IMR-90 (cell line): ENCODE measurements at regions not wholly inside any gene's neighbourhood (a gene's known extent, or its start where the extent isn't known, plus 50 kb on each side); places are given as distances from the start of the nearest gene placed in this dataset.

Source experiments
- ATAC-seq: fragments of 200-7000 bp; cut with Tn5 transposase; 2 replicates; pipeline ENCODE4 v1.9.1; 2020; ENCODE audit warnings: low read depth, mild to moderate bottlenecking, moderate library complexity
- BruUV-seq: library from RNA; stranded (reverse); fragments of 400-500 nt; replicated peaks from 2 replicates; lab custom pipeline; 2021; lab: Mats Ljungman, UMichigan
- CTCF ChIA-PET: fragments of 300-600 bp; formaldehyde crosslinking; extraction: SDS; loops from one replicate; lab custom pipeline; 2021; ENCODE audit warnings: antibody characterized with exemption; lab: Yijun Ruan, JAX
- POLR2A ChIA-PET: fragments of 300-600 bp; sonication (Branson Sonifier 250); formaldehyde crosslinking; loops from one replicate; lab custom pipeline; 2022; ENCODE audit warnings: antibody characterized with exemption; ENCODE audit not compliant: unreplicated experiment; lab: Charles Lee
- DNase-seq: peaks from one replicate; pipeline ENCODE4 v3.0.0; 2013
- H2AFZ ChIP-seq: replicated peaks from 2 replicates; pipeline ENCODE3; 2013; ENCODE audit warnings: low read length, mild to moderate bottlenecking; ENCODE audit not compliant: poor library complexity
- H2AK5ac ChIP-seq: 2 replicates; pipeline ENCODE4 v1.6.1; 2013; ENCODE audit warnings: low read depth, low read length, inconsistent platforms
- H2AK9ac ChIP-seq: replicated peaks from 2 replicates; pipeline ENCODE3; 2013; ENCODE audit warnings: mild to moderate bottlenecking, low read depth, low read length, moderate library complexity; ENCODE audit not compliant: poor library complexity
- H2BK120ac ChIP-seq: 2 replicates; pipeline ENCODE4 v1.6.1; 2013; ENCODE audit warnings: low read depth, low read length, inconsistent platforms
- H2BK15ac ChIP-seq: 3 replicates; pipeline ENCODE4 v1.6.1; 2013; ENCODE audit warnings: low read depth, low read length, inconsistent platforms
- H2BK20ac ChIP-seq: 2 replicates; pipeline ENCODE4 v1.6.1; 2013; ENCODE audit warnings: low read depth, mild to moderate bottlenecking, inconsistent platforms, low read length, moderate library complexity
- H2BK5ac ChIP-seq: 2 replicates; pipeline ENCODE4 v1.6.1; 2013; ENCODE audit warnings: mild to moderate bottlenecking, low read depth, low read length, inconsistent platforms; ENCODE audit not compliant: poor library complexity, severe bottlenecking
- H3K14ac ChIP-seq: replicated peaks from 2 replicates; pipeline ENCODE4 v1.6.1; 2013; ENCODE audit warnings: low read depth, low read length, inconsistent platforms
- H3K18ac ChIP-seq: 2 replicates; pipeline ENCODE4 v1.6.1; 2013; ENCODE audit warnings: low read depth, low read length, control low read depth
- H3K23ac ChIP-seq: 2 replicates; pipeline ENCODE4 v1.6.1; 2013; ENCODE audit warnings: low read depth, low read length, inconsistent platforms
- H3K27ac ChIP-seq: 2 replicates; pipeline ENCODE4 v1.5.1; 2013; ENCODE audit warnings: mild to moderate bottlenecking, control low read depth, low read length; ENCODE audit not compliant: insufficient read depth
- H3K27me3 ChIP-seq: 2 replicates; pipeline ENCODE4 v1.6.1; 2013; ENCODE audit warnings: low read length; ENCODE audit not compliant: control insufficient read depth, insufficient read depth
- H3K36me3 ChIP-seq: 2 replicates; pipeline ENCODE4 v1.6.1; 2013; ENCODE audit warnings: low read length, mixed read lengths; ENCODE audit not compliant: control insufficient read depth, insufficient read depth
- H3K4ac ChIP-seq: 2 replicates; pipeline ENCODE4 v1.6.1; 2013; ENCODE audit warnings: low read depth, low read length, inconsistent platforms
- H3K4me1 ChIP-seq: 2 replicates; pipeline ENCODE4 v1.6.1; 2013; ENCODE audit warnings: low read length, mixed read lengths; ENCODE audit not compliant: control insufficient read depth, insufficient read depth
- H3K4me2 ChIP-seq: 2 replicates; pipeline ENCODE4 v1.6.1; 2013; ENCODE audit warnings: low read depth, mild to moderate bottlenecking, control low read depth, low read length, moderate library complexity
- H3K4me3 ChIP-seq: 2 replicates; pipeline ENCODE4 v1.5.1; 2013; ENCODE audit warnings: low read depth, mild to moderate bottlenecking, control low read depth, low read length, moderate library complexity; ENCODE audit not compliant: insufficient read depth
- H3K56ac ChIP-seq: 2 replicates; pipeline ENCODE4 v1.6.1; 2013; ENCODE audit warnings: low read length, inconsistent platforms; ENCODE audit not compliant: insufficient read depth; ENCODE audit errors: extremely low read depth
- H3K79me1 ChIP-seq, 2 experiments: 2 replicates each; pipeline ENCODE4 v1.6.1; 2013; ENCODE audit warnings: low read length in 2 of 2, inconsistent platforms in 1 of 2, low read depth in 1 of 2
- H3K9ac ChIP-seq: 2 replicates; pipeline ENCODE4 v1.6.1; 2013; ENCODE audit warnings: low read depth, low read length, control low read depth
- H3K9me1 ChIP-seq: 2 replicates; pipeline ENCODE4 v1.6.1; 2013; ENCODE audit warnings: low read length, inconsistent platforms; ENCODE audit not compliant: insufficient read depth
- H3K9me3 ChIP-seq: 2 replicates; pipeline ENCODE4 v1.6.1; 2013; ENCODE audit warnings: low read length; ENCODE audit not compliant: control insufficient read depth, insufficient read depth
- H4K20me1 ChIP-seq: 2 replicates; pipeline ENCODE4 v1.6.1; 2013; ENCODE audit warnings: low read length, inconsistent platforms; ENCODE audit not compliant: insufficient read depth
- H4K5ac ChIP-seq: 2 replicates; pipeline ENCODE4 v1.6.1; 2013; ENCODE audit warnings: mild to moderate bottlenecking, low read depth, low read length, control low read depth
- H4K8ac ChIP-seq, 2 experiments: 2 replicates each; pipeline ENCODE4 v1.6.1; 2013; ENCODE audit warnings: low read depth in 2 of 2, low read length in 2 of 2, control low read depth in 1 of 2, inconsistent platforms in 1 of 2
- H4K91ac ChIP-seq: 2 replicates; pipeline ENCODE4 v1.6.1; 2013; ENCODE audit warnings: low read depth, low read length, inconsistent platforms; ENCODE audit not compliant: insufficient read depth
- BHLHE40 ChIP-seq: fragments of 150-350 bp; IDR thresholded peaks from 2 replicates; pipeline ENCODE4 v1.6.1; 2016; ENCODE audit warnings: mild to moderate bottlenecking, low read depth, low read length
- CEBPB ChIP-seq: IDR thresholded peaks from 2 replicates; pipeline ENCODE4 v1.6.1; 2012; ENCODE audit warnings: low read depth, low read length, improper control_type of control experiment
- CHD1 ChIP-seq: IDR thresholded peaks from 2 replicates; pipeline ENCODE4 v1.6.1; 2012; ENCODE audit warnings: low read depth, low read length, improper control_type of control experiment
- CTCF ChIP-seq: conservative IDR thresholded peaks from 2 replicates; pipeline ENCODE4 v1.5.1; 2012; ENCODE audit warnings: mild to moderate bottlenecking, low read depth, low read length, improper control_type of control experiment
- ELK1 ChIP-seq: fragments of 150-350 bp; IDR thresholded peaks from 2 replicates; pipeline ENCODE4 v1.6.1; 2016; ENCODE audit warnings: low read depth, mild to moderate bottlenecking, low read length, moderate library complexity, borderline replicate concordance
- FOS ChIP-seq: fragments of 150-350 bp; IDR thresholded peaks from 2 replicates; pipeline ENCODE4 v1.6.1; 2016; ENCODE audit warnings: low read depth, low read length
- MAZ ChIP-seq: IDR thresholded peaks from 2 replicates; pipeline ENCODE4 v1.6.1; 2012; ENCODE audit warnings: low read depth, mild to moderate bottlenecking, low read length, improper control_type of control experiment, moderate library complexity, borderline replicate concordance
- NFE2L2 ChIP-seq: fragments of 150-350 bp; IDR thresholded peaks from 2 replicates; pipeline ENCODE4 v1.6.1; 2016; ENCODE audit warnings: low read depth, mild to moderate bottlenecking, low read length
- POLR2A ChIP-seq: IDR thresholded peaks from 2 replicates; pipeline ENCODE4 v1.6.1; 2012; ENCODE audit warnings: mild to moderate bottlenecking, low read depth, low read length
- RCOR1 ChIP-seq: IDR thresholded peaks from 2 replicates; pipeline ENCODE4 v1.6.1; 2012; ENCODE audit warnings: mild to moderate bottlenecking, low read length, improper control_type of control experiment; ENCODE audit not compliant: insufficient replicate concordance
- RFX5 ChIP-seq: IDR thresholded peaks from 2 replicates; pipeline ENCODE4 v1.8.0; 2012; ENCODE audit warnings: low read depth, mild to moderate bottlenecking, low read length, moderate library complexity
- SMC3 ChIP-seq: fragments of 150-350 bp; IDR thresholded peaks from 2 replicates; pipeline ENCODE4 v1.6.1; 2016; ENCODE audit warnings: low read depth, mild to moderate bottlenecking, antibody characterized with exemption, low read length, moderate library complexity
- USF2 ChIP-seq: fragments of 150-350 bp; IDR thresholded peaks from 2 replicates; pipeline ENCODE4 v1.6.1; 2017; ENCODE audit warnings: mild to moderate bottlenecking, antibody characterized with exemption, low read length, low read depth
- whole genome bisulfite sequencing, 2 experiments: methylation state at CpG; one replicate each; pipeline versions ENCODE4 v1.1.5 to v1.1.7; 2013; ENCODE audit warnings: missing lambda C conversion rate in 2 of 2; ENCODE audit not compliant: insufficient read length in 1 of 2; ENCODE audit errors: extremely low coverage in 2 of 2; 5-methylcytosine and 5-hydroxymethylcytosine counted together
- dilution Hi-C: fragments of 300-500 bp; cut with HindIII; formaldehyde crosslinking; loops from one replicate; pipeline ENCODE4 v1.14.3; 2018; ENCODE audit warnings: low sequenced_read_pairs; ENCODE audit not compliant: unreplicated experiment
- in situ Hi-C: fragments of 300-500 bp; cut with MboI; formaldehyde crosslinking; loops from 3 replicates; pipeline ENCODE4 v1.14.3; 2019; ENCODE audit warnings: low sequenced_read_pairs, inconsistent platforms, mixed read lengths
- intact Hi-C: fragments of 100-400 bp; cut with micrococcal nuclease; formaldehyde crosslinking; loops from 2 replicates; pipeline ENCODE4 v1.10.0; 2022

- Histone ChIP-seq H3K4me2 (no peak overlapping the region), H3K4me1 (no peaks in the 10 kb centered on the region), H4K91ac (no peak overlapping the region), H3K14ac (no peak overlapping the region), H3K4me3 (no peak overlapping the region), H3K79me1 (no peaks in the 10 kb centered on the region), H3K56ac (no peak overlapping the region), H3K36me3 (no peaks in the 10 kb centered on the region), H2BK120ac (no peak overlapping the region), H3K23ac (no peak overlapping the region), H3K9ac (no peak overlapping the region), H2BK20ac (no peak overlapping the region), H3K27me3 (no peaks in the 10 kb centered on the region; the same call in 1 of the 2 replicates), H2BK15ac (no peak overlapping the region), H3K9me1 (no peaks in the 10 kb centered on the region), H3K18ac (no peak overlapping the region), H2AFZ (no peak overlapping the region), H3K9me3 (no peaks in the 10 kb centered on the region), H3K4ac (no peak overlapping the region), H2AK5ac (no peak overlapping the region), H4K8ac (no peak overlapping the region), H3K27ac (no peak overlapping the region), H2BK5ac (no peak overlapping the region), H2AK9ac (no peak overlapping the region), H4K20me1 (no peaks in the 10 kb centered on the region), H4K5ac (no peak overlapping the region)
- ChIA-PET CTCF (no interaction called here), POLR2A (no interaction called here)
- DNase-seq (no peak), ATAC-seq (no peak)
- TF ChIP-seq NFE2L2 (no peak), POLR2A (no peak), FOS (no peak), RCOR1 (no peak), CEBPB (no peak), RFX5 (no peak), SMC3 (no peak), CTCF (no peak), CHD1 (no peak), MAZ (no peak), ELK1 (no peak), BHLHE40 (no peak), USF2 (no peak)
- intact Hi-C loops (loop anchor here (5.0 to 10.0 kb wide), 2 partner anchors 183 to 185 kb away; partner anchors contain the start of gene MC4R), dilution Hi-C loops (no loop called here), in situ Hi-C loops (no loop called here)
- WGBS, 2 experiments = no CpG with 5 or more reads among the region's 2 CpGs
- BruUV-seq = no TSS peak
Observed at GRCh38 chr18:60189856-60190255, 182.7 kb downstream of the MC4R start.
